HFFc6 (cell line): ENCODE measurements at regions not wholly inside any gene's neighbourhood (a gene's known extent, or its start where the extent isn't known, plus 50 kb on each side); places are given as distances from the start of the nearest gene placed in this dataset.
A peak's percentile ranks its signal among the peaks of the same experiment; 100 is the strongest.

Experiments used
- DNase-seq: peaks from one replicate; pipeline ENCODE4 v3.0.0-alpha.2; 2018
- H3K27ac Mint-ChIP-seq: 2 replicates; pipeline ENCODE4 v1.8.0; 2020; ENCODE audit warnings: mild to moderate bottlenecking, mixed read lengths
- H3K27me3 Mint-ChIP-seq: 2 replicates; pipeline ENCODE4 v1.8.0; 2021; ENCODE audit warnings: mild to moderate bottlenecking, moderate library complexity, mixed read lengths; ENCODE audit not compliant: insufficient read depth
- H3K36me3 Mint-ChIP-seq: 2 replicates; pipeline ENCODE4 v1.8.0; 2021; ENCODE audit warnings: low read depth, mixed read lengths
- H3K4me1 Mint-ChIP-seq: 2 replicates; pipeline ENCODE4 v1.8.0; 2020; ENCODE audit warnings: low read depth, mixed read lengths
- H3K4me3 Mint-ChIP-seq: 2 replicates; pipeline ENCODE4 v1.8.0; 2020; ENCODE audit warnings: mild to moderate bottlenecking, moderate library complexity, mixed read lengths
- H3K9me3 Mint-ChIP-seq: 2 replicates; pipeline ENCODE4 v1.8.0; 2020; ENCODE audit warnings: mild to moderate bottlenecking, mixed read lengths
- TF ChIP-seq, protein P1 (sequence below): fragments of 200-600 bp; sonication (generic); IDR thresholded peaks from 2 replicates; pipeline ENCODE4 v1.5.0; 2021; ENCODE audit warnings: antibody characterized with exemption, mild to moderate bottlenecking

DNA sequence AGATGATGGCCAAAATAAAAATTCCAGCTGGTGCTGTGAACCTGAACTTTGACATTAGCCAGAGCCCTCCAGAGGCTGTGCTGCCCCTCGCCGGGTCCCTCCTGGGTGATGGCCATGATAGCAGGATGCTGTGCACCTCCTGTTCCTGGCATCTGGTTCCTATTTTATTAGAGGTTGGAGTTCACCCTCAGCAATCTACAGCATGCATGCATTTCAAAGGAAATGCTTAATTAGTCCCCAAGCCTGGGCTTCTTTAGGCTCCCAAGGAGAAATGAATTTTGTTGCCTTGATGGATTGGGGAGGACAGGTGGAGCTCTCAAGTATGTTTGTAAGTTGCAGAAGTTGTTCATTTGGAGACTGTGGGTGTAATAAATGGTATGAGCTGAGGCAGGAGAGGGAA is 166.9 kb downstream of the GLI2 start:
- TF ChIP-seq, protein P1, sequence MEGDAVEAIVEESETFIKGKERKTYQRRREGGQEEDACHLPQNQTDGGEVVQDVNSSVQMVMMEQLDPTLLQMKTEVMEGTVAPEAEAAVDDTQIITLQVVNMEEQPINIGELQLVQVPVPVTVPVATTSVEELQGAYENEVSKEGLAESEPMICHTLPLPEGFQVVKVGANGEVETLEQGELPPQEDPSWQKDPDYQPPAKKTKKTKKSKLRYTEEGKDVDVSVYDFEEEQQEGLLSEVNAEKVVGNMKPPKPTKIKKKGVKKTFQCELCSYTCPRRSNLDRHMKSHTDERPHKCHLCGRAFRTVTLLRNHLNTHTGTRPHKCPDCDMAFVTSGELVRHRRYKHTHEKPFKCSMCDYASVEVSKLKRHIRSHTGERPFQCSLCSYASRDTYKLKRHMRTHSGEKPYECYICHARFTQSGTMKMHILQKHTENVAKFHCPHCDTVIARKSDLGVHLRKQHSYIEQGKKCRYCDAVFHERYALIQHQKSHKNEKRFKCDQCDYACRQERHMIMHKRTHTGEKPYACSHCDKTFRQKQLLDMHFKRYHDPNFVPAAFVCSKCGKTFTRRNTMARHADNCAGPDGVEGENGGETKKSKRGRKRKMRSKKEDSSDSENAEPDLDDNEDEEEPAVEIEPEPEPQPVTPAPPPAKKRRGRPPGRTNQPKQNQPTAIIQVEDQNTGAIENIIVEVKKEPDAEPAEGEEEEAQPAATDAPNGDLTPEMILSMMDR: no peak
- H3K27me3 Mint-ChIP-seq: peaks cover 15% of the 10 kb centered on the region
- peak overlapping the region; percentile 36; the same call in 1 of the 2 replicates for H3K27ac Mint-ChIP-seq
- no peaks in the 10 kb centered on the region for H3K9me3 Mint-ChIP-seq
- peaks cover 39% of the 10 kb centered on the region for H3K4me1 Mint-ChIP-seq
- no peak overlapping the region for H3K4me3 Mint-ChIP-seq
- H3K36me3 Mint-ChIP-seq: peaks cover 24% of the 10 kb centered on the region
- DNase-seq: no peak

DNA sequence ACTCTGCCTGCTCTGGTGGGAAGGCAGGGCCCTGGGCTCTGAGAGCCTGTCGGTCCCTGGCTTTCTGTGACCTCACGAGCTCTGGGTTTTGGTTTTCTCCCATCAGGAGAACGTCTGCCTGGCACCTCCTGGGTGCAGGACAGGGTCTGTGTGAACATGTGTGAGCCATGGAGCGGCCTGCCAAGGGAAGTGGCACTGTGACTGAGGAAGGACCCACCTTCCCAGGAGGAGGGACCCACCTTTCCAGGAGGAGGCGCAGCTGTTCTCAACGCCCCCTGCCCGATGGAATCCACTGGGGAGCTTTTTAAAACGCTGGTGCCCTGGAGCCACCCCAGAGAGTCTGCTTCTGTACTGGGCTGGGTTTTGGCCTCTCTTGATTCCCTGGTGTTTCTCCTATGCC is 168.7 kb downstream of the GLI2 start:
- Mint-ChIP-seq H3K36me3 (peaks cover 26% of the 10 kb centered on the region), H3K4me1 (peaks cover 50% of the 10 kb centered on the region), H3K27me3 (peaks cover 18% of the 10 kb centered on the region), H3K27ac (peak overlapping the region; percentile 70), H3K4me3 (no peak overlapping the region), H3K9me3 (no peaks in the 10 kb centered on the region)
- TF ChIP-seq, protein P1: no peak
- no peak for DNase-seq

DNA sequence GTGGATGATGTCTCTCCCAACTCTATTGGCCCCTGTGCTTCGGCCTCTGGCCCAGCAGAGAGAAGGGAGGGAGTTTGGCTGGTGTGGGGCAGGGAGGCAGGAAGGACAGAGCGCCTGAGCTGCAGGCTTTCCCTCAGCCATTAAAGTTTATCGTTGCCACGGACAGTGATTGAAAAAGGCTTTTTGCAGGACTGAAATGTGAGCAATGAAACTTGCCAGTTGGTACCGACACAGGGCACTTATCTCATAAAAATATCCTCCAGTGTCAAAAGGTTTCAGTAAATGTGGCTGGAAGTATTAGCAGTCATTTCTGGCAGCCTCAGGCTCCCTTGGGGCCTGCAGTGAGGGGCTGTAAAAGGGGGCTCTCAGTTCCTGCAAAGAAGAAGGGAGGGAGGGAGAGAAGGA is 169.2 kb downstream of the GLI2 start:
- H3K4me1 Mint-ChIP-seq: peaks cover 50% of the 10 kb centered on the region
- no peak overlapping the region for H3K4me3 Mint-ChIP-seq
- H3K9me3 Mint-ChIP-seq: no peaks in the 10 kb centered on the region
- peaks cover 18% of the 10 kb centered on the region for H3K27me3 Mint-ChIP-seq
- H3K36me3 Mint-ChIP-seq: peaks cover 26% of the 10 kb centered on the region
- peak overlapping the region; percentile 70 for H3K27ac Mint-ChIP-seq
- TF ChIP-seq, protein P1: no peak
- DNase-seq: no peak

DNA sequence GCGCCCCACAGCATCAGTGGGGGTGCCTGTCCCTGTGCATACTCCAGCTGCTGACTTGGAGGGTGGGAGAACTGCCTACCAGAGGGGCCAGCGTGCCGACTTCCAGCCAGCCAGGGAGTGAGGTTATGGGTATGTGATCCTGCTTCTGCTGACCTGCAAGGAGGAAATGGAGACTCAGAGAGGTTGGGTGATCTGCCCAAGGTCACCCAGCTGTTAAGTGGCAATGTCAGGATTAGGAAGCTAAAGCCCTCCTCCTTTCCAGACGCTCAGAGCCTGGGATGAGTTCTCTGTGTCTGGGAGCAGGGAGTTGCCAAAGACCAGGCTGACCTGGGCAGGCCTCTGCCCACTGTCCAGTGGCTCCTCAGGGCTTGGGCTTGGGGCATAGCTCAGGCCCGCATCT is 169.6 kb downstream of the GLI2 start:
- TF ChIP-seq, protein P1: no peak
- H3K4me3 Mint-ChIP-seq: no peak overlapping the region
- H3K27me3 Mint-ChIP-seq: peaks cover 20% of the 10 kb centered on the region
- H3K27ac Mint-ChIP-seq: peak overlapping the region; percentile 70; the same call in 1 of the 2 replicates
- H3K9me3 Mint-ChIP-seq: no peaks in the 10 kb centered on the region
- no peak for DNase-seq
- peaks cover 54% of the 10 kb centered on the region for H3K4me1 Mint-ChIP-seq
- peaks cover 23% of the 10 kb centered on the region for H3K36me3 Mint-ChIP-seq

DNA sequence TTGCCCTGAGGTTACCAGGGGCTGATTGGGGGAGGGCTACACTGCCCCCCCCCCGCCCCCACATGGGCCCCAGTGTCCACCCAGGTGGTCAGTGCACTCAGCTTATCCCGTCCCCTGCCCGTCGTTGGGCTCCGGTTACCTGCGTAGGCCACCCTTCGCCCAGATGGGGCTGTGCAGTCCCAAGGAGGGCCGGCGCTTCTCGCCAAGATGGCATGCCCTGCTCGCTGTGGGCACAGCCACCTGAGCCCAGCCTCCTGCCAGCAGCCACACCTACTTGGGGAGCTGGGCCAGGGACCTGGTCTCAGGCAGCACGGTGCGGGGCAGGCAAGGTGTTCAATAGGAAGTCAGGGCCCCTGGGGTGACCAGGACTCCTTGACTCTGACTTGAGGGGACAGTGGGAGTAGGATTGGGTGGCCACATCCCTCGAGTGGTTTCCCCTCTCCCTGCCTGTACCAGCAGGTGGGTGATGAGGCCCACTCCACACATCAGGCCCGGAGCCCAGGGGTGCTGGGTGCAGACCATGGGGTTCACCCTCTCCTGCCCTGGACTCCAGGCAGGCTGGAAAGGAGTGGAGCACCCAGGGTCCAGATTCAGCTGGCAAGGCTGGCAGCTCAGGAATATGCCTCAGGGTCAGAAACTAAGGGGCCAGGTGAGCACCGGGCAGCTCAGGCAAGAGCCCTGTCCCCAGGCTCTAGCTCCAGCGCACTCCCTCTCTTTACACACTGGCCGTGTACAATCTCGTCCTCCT is 170.3 kb downstream of the GLI2 start:
- H3K9me3 Mint-ChIP-seq: no peaks in the 10 kb centered on the region
- no peak overlapping the region for H3K4me3 Mint-ChIP-seq
- peaks cover 19% of the 10 kb centered on the region for H3K36me3 Mint-ChIP-seq
- H3K27ac Mint-ChIP-seq: peak overlapping the region; percentile 11; the same call in 1 of the 2 replicates
- H3K4me1 Mint-ChIP-seq: peaks cover 59% of the 10 kb centered on the region
- H3K27me3 Mint-ChIP-seq: peaks cover 20% of the 10 kb centered on the region
- TF ChIP-seq, protein P1: no peak
- DNase-seq: no peak
